ENCODE measurements at regions not wholly inside any gene's neighbourhood (a gene's known extent, or its start where the extent isn't known, plus 50 kb on each side); places are given as distances from the start of the nearest gene placed in this dataset.

GRCh38 chr1:55420929-55421716 lies 206.0 kb upstream of the USP24 start:
- DNase-seq, result no peak

GRCh38 chr1:55420026-55420425 lies 204.9 kb upstream of the USP24 start:
- DNase-seq, result no peak

GRCh38 chr1:55418208-55419000 lies 203.2 kb upstream of the USP24 start:
- no peak for DNase-seq

GRCh38 chr1:55416164-55416842 lies 201.1 kb upstream of the USP24 start:
- no peak for DNase-seq

- DNase-seq, result no peak
Observed at GRCh38 chr1:55413286-55413685, 198.1 kb upstream of the USP24 start.

GRCh38 chr1:55412060-55412459 lies 196.9 kb upstream of the USP24 start:
- no peak for DNase-seq

- no peak for DNase-seq
Observed at GRCh38 chr1:55402671-55403464, 187.7 kb upstream of the USP24 start.

- no peak for DNase-seq
Observed at GRCh38 chr1:55402142-55402541, 187.0 kb upstream of the USP24 start.

- DNase-seq, result no peak
Observed at GRCh38 chr1:55400508-55400907, 185.3 kb upstream of the USP24 start.

GRCh38 chr1:55399346-55399745 lies 184.2 kb upstream of the USP24 start:
- DNase-seq, result no peak

- DNase-seq, result no peak
Observed at GRCh38 chr1:55396381-55396891, 181.3 kb upstream of the USP24 start.

GRCh38 chr1:55388960-55389359 lies 173.8 kb upstream of the USP24 start:
- DNase-seq, result no peak

GRCh38 chr1:55387145-55387544 lies 172.0 kb upstream of the USP24 start:
- no peak for DNase-seq

- DNase-seq, result no peak
Observed at GRCh38 chr1:55386456-55386855, 171.3 kb upstream of the USP24 start.

GRCh38 chr1:55385402-55386018 lies 170.3 kb upstream of the USP24 start:
- DNase-seq, result no peak

- DNase-seq, result no peak
Observed at GRCh38 chr1:55384637-55385036, 169.5 kb upstream of the USP24 start.

- DNase-seq, result no peak
Observed at GRCh38 chr1:55382806-55383305, 167.7 kb upstream of the USP24 start.

- DNase-seq, result no peak
Observed at GRCh38 chr1:55381983-55382382, 166.8 kb upstream of the USP24 start.

- DNase-seq, result no peak
Observed at GRCh38 chr1:55381491-55381890, 166.3 kb upstream of the USP24 start.

- DNase-seq, result no peak
Observed at GRCh38 chr1:55380355-55380970, 165.3 kb upstream of the USP24 start.

- DNase-seq, result no peak
Observed at GRCh38 chr1:55378582-55378981, 163.4 kb upstream of the USP24 start.

GRCh38 chr1:55376897-55377296 lies 161.7 kb upstream of the USP24 start:
- no peak for DNase-seq
